ENCODE measurements at regions not wholly inside any gene's neighbourhood (a gene's known extent, or its start where the extent isn't known, plus 50 kb on each side); places are given as distances from the start of the nearest gene placed in this dataset.
A peak's percentile ranks its signal among the peaks of the same experiment; 100 is the strongest.

DNA sequence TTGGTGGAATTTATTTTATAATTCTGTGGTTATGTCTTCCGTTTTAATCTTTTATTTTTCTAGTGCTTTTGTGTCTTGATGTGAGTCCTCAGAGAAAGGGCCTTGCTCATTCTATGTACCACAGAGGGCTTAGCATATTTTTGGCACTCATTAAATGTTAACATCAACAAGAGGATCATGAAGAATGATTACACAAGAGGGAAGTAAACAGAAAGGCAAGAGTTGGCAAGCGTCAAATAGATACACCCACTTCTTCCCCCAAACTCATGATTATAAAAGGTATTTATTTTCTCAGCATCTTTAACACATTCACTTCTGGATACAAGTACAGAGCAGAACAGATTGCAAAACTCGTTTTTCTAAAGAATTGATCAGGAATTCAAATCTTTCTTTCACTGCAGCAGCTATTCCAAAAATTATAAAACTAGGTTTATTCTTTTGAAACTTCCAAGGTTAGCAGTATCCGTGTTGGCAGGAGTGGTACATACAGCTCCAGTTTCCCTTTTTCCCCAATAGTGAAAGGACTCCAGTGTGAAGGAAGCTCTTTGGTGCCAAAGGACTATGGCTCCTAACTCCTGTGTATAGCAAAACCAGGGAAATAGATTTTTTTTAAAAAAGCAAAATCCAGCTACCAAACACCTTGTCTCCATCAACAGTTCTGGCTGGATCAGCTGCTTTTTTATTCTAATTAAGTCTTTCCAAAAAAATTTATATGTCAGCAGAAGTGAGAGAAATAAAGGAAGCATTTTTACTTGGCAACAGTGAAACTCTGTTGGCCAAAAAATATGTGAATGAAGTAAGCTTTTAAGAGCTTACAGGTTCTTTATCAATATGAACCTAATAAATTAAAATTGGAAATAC, 221.9 kb downstream of the ADGRG6 start:
- no peaks in the 10 kb centered on the region for H3K36me3 ChIP-seq (ENCODE audit: control insufficient read depth in 2 of 2, insufficient read depth in 1 of 2, low read length in 2 of 2)
- H3K4me1 ChIP-seq (ENCODE audit: control insufficient read depth, insufficient read depth, low read length), result no peaks in the 10 kb centered on the region
- CTCF ChIA-PET, result interaction anchor here (0.5 to 1.3 kb wide), 4 partner anchors 21 to 316 kb away, joined by 3 to 6 read pairs (median 4); no protein-coding TSS in a partner anchor

DNA sequence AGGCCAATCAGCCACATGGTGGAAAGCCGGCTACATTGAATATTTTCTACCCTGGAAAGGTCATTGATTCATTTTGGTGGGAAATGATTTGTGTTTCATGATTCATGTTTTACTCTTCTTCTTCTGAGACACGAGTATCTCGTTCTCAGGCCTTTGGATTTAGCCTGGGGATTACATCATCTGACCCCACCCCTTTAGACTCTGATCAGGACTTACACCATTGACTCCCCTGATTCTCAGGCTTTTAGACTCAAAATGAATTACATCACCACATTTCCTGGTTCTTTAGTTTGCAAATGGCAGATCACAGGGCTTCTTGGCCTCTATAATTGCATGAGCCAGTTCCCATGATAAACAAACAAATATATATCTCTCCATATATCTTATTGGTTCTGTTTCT, 228.8 kb downstream of the ADGRG6 start:
- ChIA-PET POLR2A (no interaction called here), CTCF (no interaction called here)
- TF ChIP-seq ZBTB1 (tag by site-specific recombination; IDR thresholded peaks at IDR 0.05), result no peak
- no peak for TF ChIP-seq KLF7 (tag by site-specific recombination; IDR thresholded peaks at IDR 0.05; ENCODE audit: borderline replicate concordance)
- no peak for TF ChIP-seq ZBTB44 (tag by site-specific recombination; IDR thresholded peaks at IDR 0.05)
- TF ChIP-seq, protein P1, sequence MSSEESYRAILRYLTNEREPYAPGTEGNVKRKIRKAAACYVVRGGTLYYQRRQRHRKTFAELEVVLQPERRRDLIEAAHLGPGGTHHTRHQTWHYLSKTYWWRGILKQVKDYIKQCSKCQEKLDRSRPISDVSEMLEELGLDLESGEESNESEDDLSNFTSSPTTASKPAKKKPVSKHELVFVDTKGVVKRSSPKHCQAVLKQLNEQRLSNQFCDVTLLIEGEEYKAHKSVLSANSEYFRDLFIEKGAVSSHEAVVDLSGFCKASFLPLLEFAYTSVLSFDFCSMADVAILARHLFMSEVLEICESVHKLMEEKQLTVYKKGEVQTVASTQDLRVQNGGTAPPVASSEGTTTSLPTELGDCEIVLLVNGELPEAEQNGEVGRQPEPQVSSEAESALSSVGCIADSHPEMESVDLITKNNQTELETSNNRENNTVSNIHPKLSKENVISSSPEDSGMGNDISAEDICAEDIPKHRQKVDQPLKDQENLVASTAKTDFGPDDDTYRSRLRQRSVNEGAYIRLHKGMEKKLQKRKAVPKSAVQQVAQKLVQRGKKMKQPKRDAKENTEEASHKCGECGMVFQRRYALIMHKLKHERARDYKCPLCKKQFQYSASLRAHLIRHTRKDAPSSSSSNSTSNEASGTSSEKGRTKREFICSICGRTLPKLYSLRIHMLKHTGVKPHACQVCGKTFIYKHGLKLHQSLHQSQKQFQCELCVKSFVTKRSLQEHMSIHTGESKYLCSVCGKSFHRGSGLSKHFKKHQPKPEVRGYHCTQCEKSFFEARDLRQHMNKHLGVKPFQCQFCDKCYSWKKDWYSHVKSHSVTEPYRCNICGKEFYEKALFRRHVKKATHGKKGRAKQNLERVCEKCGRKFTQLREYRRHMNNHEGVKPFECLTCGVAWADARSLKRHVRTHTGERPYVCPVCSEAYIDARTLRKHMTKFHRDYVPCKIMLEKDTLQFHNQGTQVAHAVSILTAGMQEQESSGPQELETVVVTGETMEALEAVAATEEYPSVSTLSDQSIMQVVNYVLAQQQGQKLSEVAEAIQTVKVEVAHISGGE (tag by site-specific recombination; conservative IDR thresholded peaks at IDR 0.05; ENCODE audit: low read depth), result no peak
- TF ChIP-seq ZNF837 (tag by site-specific recombination; IDR thresholded peaks at IDR 0.05), result no peak
- TF ChIP-seq, protein P2, sequence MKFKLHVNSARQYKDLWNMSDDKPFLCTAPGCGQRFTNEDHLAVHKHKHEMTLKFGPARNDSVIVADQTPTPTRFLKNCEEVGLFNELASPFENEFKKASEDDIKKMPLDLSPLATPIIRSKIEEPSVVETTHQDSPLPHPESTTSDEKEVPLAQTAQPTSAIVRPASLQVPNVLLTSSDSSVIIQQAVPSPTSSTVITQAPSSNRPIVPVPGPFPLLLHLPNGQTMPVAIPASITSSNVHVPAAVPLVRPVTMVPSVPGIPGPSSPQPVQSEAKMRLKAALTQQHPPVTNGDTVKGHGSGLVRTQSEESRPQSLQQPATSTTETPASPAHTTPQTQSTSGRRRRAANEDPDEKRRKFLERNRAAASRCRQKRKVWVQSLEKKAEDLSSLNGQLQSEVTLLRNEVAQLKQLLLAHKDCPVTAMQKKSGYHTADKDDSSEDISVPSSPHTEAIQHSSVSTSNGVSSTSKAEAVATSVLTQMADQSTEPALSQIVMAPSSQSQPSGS (tag by site-specific recombination; IDR thresholded peaks at IDR 0.05; ENCODE audit: low read depth), result 0 out of 2 replicates have a peak, but pooled peaks have one; percentile 38

More for the DNA sequence above, 221.9 kb downstream of the ADGRG6 start:
- POLR2A ChIA-PET, result no interaction called here
- no peaks in the 10 kb centered on the region for H3K9me3 ChIP-seq (ENCODE audit: control insufficient read depth, insufficient read depth, low read depth, low read length)
- no peak overlapping the region for H3K27ac ChIP-seq (ENCODE audit: extremely low read depth, low read depth, low read length)
- TF ChIP-seq, protein P3, sequence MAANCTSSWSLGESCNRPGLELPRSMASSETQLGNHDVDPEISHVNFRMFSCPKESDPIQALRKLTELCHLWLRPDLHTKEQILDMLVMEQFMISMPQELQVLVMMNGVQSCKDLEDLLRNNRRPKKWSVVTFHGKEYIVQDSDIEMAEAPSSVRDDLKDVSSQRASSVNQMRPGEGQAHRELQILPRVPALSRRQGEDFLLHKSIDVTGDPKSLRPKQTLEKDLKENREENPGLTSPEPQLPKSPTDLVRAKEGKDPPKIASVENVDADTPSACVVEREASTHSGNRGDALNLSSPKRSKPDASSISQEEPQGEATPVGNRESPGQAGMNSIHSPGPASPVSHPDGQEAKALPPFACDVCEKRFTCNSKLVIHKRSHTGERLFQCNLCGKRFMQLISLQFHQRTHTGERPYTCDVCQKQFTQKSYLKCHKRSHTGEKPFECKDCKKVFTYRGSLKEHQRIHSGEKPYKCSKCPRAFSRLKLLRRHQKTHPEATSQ (tag by site-specific recombination; IDR thresholded peaks at IDR 0.05), result no peak
- TF ChIP-seq ZNF785 (tag by site-specific recombination; IDR thresholded peaks at IDR 0.05), result no peak
- no peak for TF ChIP-seq ZNF837 (tag by site-specific recombination; IDR thresholded peaks at IDR 0.05)
- no peak for TF ChIP-seq ZNF843 (tag by site-specific recombination; IDR thresholded peaks at IDR 0.05)
- no peak for TF ChIP-seq ZNF692 (tag by site-specific recombination; IDR thresholded peaks at IDR 0.05)
- no peak for TF ChIP-seq CTCF (tag by site-specific recombination; IDR thresholded peaks at IDR 0.05)
- no peak for TF ChIP-seq GLIS1 (tag by site-specific recombination; IDR thresholded peaks at IDR 0.05)
- TF ChIP-seq ZNF561 (tag by site-specific recombination; IDR thresholded peaks at IDR 0.05; ENCODE audit: borderline replicate concordance), result no peak
- no peak for TF ChIP-seq HOXD13 (CRISPR knock-in tag; IDR thresholded peaks at IDR 0.05; ENCODE audit: borderline replicate concordance)
- TF ChIP-seq YY2 (tag by site-specific recombination; IDR thresholded peaks at IDR 0.05), result no peak
- TF ChIP-seq SALL2 (tag by site-specific recombination; IDR thresholded peaks at IDR 0.05; ENCODE audit: borderline replicate concordance), result no peak
- no peak for TF ChIP-seq ZNF670 (tag by site-specific recombination; IDR thresholded peaks at IDR 0.05; ENCODE audit: low read depth)
- TF ChIP-seq ZNF140 (tag by site-specific recombination; IDR thresholded peaks at IDR 0.05), result no peak
- TF ChIP-seq HOXC10 (CRISPR knock-in tag; IDR thresholded peaks at IDR 0.05), result no peak
- H3K4me3 ChIP-seq (ENCODE audit: low read depth, low read length), result no peak overlapping the region

More for the DNA sequence above, 228.8 kb downstream of the ADGRG6 start:
- Histone ChIP-seq H3K4me1 (ENCODE audit: control insufficient read depth, insufficient read depth, low read length) (no peaks in the 10 kb centered on the region), H3K9me3 (ENCODE audit: control insufficient read depth, insufficient read depth, low read depth, low read length) (no peaks in the 10 kb centered on the region), H3K4me3 (ENCODE audit: low read depth, low read length) (no peak overlapping the region), H3K36me3 (ENCODE audit: control insufficient read depth in 2 of 2, insufficient read depth in 1 of 2, low read length in 2 of 2) (no peaks in the 10 kb centered on the region), H3K27ac (ENCODE audit: extremely low read depth, low read depth, low read length) (no peak overlapping the region)

Measured in HEK293 (cell line).